NCI-H82 (cell line): ENCODE measurements at regions not wholly inside any gene's neighbourhood (a gene's known extent, or its start where the extent isn't known, plus 50 kb on each side); places are given as distances from the start of the nearest gene placed in this dataset.
"Not testable (repeated sequence)": the region's sequence is repeated elsewhere in the genome, so short reads cannot be mapped to it uniquely, and the experiment has no call there.

Experiments
- DNase-seq: peaks from one replicate; lab custom pipeline; 2025; lab: John Stamatoyannopoulos, UW

DNA sequence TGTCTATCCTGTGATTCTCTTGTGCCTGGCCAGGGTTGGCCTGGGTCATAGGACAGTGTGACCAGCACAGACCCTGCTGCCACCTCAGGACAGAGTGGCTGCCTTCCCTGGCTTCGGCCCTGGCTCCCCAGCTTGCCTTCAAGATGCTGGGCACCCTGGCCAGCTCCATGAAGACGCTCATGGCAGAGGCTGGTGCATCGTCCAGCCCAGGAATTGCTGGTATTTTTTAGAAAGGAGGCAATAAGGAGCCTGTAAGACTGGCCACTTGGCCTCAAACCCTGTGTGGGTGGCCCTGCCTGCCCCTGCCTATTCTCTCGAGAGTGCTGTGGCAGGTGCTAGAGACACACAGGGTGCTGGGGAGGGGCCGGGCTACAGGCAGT lies 70.4 kb upstream of the ACTRT2 start:
- no peak for DNase-seq

DNA sequence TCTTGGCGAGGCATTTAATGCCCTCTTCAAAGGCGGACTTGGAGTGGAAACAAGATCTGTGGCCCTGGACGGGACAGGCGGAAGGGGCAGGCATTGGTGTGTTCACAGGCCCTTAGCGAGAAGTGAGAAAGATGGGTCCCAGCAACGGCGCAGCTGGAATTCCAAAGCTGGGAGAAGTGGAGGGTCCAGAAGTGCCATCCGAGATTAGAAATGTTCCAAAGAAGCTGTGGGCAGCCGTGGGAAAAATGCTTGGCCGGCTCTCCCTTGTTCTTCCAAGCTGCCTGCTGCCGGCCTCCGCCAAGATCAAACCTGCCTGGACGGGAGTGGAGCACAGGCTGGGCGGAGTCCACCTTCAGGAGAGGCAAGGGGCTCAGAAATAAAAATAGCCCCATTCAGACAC lies 69.4 kb upstream of the ACTRT2 start:
- no peak for DNase-seq

DNA sequence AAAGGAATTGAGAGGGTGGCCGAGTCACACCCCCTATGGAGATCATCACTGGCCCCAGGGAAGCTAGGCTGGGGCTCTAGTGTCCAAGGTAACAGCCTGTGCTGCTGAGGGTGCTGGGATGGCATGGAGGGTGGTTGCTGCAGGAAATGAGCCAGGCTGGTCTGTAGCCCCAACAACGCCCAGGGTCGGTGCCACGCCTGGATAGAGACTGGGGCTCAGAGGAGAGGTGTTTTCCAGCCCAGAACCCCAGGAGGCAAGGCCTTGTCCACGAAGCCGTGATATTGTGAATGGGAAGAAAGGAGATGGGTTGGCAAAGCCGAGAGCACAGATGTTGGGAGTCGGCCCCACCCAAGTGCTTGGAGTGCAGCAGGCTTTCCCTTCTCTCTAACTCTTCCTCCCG lies 68.9 kb upstream of the ACTRT2 start:
- no peak for DNase-seq

DNA sequence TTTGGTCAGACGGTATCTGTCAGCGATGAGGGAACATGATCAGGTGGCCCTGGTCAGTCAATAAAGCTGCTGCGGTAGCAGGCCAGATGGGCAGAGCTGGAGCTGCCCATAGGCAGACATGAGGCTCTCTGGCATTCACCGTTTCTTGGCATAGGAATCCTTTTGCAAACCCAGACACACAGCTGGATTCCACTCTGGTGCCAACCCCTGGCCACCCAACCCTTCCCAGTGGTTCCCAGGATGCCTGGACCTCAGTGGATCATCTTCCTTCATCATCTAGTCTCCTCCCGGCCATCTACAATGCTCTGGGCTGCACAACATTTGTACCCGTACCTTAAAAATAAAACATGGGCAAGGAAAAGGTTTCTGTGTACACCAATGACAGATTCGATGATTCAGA lies 68.3 kb upstream of the ACTRT2 start:
- DNase-seq = no peak

DNA sequence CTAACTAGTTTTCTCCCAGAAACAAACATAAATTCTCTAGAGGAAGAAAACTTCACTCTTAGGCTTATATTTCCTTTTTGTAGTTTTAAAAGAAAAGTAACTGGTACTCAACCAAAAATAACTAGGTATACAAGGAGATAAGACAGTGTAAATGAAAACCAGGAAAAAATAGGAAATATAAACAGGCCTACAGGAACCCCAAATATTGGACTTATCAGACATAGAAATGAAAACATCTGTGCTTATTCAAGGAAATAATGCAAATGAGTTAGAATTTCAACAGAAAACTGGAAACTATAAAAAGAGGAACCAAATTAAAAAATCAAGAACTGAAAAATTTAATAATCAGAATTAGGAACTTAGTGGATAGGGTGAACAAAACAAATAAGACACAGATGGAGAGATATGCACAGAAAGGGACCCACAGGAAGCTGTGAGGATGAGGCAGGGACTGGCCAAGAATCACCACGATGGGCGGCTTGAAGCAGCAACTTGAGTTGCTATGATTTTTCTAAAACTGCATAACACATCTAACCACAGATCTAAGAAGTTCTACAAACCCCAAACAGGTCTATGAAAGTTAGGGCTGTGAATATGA lies 67.5 kb upstream of the ACTRT2 start:
- no peak for DNase-seq

DNA sequence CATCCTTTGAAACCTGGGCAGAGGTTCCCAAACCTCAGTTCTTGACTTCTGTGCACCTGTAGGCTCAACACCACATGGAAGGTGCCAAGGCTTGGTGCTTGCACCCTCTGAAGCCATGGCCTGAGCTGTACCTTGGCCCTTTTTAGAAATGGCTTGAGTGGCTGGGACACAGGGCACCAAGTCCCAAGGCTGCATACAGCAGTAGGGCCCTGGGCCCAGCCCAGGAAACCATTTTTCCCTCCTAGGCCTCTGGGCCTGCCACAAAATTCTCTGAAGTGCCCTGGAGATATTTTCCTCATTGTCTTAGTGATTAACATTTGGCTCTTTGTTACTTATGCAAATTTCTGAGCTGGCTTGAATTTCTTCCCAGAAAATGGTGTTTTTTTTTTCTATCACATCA lies 65.6 kb upstream of the ACTRT2 start:
- DNase-seq = no peak

DNA sequence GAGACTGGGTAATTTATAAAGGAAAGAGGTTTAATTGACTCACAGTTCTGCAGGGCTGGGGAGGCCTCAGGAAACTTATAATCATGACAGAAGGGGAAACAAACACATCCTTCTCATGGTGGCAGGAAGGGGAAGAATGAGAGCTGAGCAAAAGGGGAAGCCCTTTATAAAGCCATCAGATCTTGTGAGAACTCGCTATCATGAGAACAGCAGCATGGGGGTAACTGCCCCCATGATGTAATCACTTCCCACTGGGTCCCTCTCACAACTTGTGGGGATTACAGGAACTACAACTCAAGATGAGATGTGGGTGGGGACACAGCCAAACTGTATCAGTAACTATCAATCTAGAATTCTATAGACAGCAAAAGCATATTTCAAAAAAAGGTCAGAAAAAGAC lies 64.7 kb upstream of the ACTRT2 start:
- DNase-seq = no peak

DNA sequence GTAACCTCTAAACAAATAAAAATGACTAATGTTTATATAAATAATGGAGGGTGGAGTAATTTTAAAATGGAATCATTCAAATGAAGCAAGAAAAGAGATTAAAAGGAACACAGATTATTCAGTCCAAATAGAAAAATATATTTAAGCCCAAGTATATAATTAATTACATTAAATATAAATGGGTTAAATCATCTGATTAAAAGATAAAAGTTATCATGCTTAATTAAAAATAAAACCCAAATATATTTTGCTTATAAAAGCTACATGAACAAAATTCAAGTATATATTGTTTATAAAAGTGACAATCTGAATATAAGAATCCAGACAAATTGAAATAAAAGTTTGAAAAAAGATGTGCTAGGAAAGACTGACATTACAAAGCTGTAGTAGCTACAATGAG lies 63.9 kb upstream of the ACTRT2 start:
- DNase-seq = no peak

DNA sequence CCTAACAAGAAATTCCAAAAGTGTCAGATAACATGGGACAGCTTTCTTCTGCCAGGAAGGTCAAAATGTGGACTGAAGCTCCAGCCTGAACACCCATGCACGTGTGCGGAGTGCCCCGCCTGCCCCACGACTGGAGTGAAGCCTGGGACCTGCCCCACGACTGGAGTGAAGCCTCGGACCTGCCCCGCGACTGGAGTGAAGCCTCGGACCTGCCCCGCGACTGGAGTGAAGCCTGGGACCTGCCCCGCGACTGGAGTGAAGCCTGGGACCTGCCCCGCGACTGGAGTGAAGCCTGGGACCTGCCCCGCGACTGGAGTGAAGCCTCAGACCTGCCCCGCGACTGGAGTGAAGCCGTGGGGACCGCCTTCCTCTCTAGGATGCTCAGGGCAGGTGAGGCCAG lies 61.4 kb upstream of the ACTRT2 start:
- DNase-seq = not testable (repeated sequence)

DNA sequence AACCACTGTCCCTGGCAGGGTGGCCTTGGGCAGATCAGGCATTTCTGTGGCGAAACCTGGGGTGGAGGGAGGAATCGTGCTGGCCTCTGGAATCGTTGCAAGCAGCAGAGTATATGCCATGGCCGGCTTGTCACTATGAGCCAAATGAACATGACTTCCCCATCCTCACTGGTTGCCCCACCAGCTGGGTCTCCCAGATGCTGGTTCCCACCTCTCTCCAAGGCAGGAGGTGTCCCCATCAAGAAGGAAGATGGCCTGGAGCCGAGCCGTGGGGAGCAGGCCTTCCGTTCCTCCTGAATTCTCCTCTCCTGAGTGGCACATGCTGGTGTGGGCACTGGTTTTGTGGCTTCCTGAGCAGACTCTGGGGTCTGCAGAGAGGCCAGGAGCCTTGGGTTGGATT lies 60.2 kb upstream of the ACTRT2 start:
- DNase-seq = no peak

DNA sequence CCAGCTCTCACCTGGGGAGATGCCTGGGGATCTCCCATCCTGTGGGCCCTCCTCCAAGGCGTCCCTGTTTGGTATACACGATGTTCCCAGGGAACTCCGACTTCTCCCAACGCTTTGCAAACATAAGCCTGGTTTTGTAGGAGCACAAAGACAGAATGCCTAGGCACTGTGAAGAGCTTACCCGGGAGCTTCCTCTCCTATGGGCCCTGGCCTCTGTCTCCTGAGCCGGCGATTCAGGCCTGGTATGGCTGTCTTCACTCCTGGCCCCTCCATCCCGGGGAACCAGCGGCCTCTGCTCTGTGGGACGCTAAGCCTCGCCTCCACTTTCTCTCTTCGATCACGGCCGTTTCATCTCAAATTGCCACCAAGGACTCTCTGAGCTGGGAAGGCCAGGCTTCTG lies 59.6 kb upstream of the ACTRT2 start:
- no peak for DNase-seq

DNA sequence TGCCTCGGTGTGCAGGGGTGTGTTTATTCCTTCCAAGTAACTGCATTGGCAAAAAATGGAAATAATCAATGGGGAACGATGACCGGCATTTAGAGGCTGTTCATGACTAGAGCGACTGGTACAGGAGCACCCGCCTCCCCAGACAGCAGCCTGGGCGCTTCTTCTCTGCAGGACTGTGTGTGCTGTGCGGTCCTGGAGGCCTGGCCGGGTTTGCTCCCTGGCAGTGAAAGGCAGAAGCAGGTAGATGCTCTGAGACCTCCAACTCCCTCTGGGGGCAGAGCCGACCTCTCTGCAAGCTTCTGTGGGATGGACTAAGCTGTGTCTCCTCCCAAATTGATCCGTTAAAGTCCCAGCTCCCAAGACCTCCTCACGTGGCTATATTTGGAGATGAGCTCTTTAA lies 59.2 kb upstream of the ACTRT2 start:
- no peak for DNase-seq

DNA sequence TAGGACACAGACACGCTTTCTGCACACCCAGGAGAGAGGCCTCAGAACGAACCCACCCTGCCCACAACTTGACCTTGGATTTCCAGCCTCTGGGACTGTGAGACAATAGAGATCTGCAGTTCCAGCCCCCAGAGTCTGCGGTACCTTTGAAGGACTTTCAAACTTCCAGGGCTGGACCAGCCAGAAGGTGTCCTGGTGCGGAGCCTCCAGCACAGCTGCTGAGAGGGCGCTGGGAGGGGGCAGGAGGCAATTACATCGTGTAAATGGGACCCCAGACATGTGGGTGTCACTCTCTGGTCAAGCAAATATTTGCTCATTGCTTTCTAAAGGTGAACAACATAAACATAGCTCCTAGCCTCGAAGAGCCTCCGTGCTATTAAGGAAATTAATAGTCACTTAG lies 58.7 kb upstream of the ACTRT2 start:
- DNase-seq = no peak

DNA sequence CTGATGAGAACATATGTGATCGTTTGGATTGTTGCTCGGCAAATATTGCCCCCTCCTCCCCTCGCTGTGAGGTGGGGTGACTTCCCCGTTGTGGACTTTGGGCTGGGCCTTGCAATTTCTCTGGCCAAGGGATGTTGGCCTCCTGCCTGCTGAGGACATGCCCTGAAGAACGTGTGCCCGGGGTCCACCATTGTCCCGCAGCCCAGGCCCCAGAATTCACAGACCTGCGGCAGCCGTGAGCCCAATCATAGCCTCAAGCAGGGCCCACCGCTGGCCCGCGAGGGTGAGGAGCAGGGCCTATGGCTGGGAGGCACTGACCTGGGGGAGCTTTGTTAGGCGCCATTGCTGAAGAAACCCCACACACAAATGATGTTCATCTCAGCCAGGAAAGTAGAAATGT lies 58.3 kb upstream of the ACTRT2 start:
- DNase-seq = no peak

DNA sequence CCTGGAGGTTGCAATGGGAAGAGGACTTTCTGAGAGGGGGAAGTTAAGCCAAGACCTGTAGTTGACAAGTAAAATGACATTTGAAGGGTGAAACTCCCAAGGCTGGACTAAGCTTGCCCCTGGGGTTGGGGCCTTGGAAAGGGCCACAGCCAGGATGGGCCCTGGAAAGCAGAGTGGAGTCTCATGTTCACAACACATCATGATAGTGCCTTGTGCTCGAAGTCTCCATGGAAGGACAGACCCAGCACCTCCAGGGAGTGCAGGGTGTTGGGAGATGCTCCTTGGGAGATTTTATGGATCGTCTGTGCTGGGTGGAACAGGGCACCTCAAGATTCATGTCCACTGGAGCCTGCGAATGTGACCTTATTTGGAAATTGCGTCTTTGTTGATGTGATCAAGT lies 55.6 kb upstream of the ACTRT2 start:
- DNase-seq = no peak

DNA sequence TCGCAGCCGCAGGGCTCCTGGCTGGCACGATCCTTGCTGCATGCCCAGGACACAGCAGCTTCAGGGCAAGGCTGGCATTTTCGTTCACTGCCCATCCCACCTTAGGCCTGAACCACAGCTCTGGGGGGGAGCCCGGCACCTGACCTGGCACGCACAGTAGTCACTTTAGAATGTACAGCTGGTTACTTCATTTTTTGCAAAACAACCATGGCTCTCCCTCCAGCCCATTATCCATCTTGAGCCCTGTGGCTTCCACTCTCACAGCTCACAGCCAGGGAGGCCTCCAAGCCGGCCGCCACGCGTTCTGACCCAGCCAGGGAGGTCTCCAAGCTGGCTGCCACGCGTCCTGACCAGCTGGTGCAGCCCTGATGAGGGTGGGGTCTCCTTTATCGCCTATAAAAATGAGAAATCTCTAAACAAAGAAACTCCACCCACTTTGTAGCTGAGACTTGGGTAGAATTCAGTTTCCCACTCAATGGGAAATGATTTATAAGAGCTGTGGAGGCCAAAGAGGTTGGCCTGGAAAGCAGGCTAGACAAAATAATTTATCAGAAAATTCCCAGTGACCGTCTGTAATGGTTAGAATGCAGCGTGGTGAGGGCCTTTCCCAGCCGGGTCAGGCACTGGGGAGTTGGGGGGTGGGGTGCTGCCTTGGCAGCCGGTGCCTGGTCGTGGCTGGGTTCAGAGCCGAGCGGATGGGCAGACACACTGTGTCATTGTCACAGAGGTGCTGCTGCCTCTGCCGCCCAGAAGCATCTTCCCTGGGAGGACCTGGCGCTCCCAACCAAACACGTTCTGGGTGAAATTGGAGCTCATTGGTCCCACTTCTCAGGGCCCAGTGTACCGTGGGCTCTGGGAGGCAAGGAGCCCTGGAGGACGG lies 54.6 kb upstream of the ACTRT2 start:
- no peak for DNase-seq

DNA sequence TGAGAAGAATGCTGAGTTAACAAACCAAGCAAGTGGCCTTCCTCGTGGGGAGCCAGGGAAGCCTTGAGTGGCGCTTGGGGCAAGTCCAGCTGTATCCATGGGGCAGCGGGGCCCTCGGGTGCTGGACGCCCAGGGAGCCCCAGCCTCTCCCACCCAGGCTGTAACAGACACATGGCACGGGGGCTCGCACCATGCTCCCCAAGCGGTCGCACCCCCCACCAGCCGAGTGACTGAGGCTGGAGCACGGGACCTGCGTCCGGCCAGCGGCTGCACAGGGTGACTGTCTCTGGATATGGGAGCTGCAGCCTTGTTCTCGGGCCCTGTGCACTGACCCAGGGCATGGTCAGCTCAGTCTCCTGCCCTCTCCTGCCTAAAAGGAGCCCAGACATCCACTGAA lies 53.9 kb upstream of the ACTRT2 start:
- DNase-seq = no peak

DNA sequence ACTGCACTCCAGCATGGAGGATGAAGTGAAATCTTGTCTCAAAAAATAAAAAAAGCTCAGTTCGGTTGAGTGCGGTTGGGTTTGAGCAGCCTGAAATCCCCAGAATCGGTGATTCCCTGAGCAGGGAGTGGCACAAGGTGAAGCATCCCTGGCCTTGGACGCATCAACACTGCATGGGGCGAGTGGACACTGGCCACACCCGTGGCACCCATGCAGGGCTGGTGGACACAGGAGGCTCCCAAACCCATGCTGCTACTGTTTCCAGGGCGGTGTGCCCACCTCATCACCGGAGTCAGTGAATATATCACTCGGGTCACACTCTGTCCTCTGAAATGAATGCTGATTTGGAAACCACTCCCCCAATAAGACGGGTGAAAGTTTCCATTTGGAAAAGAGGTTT lies 53.4 kb upstream of the ACTRT2 start:
- no peak for DNase-seq

DNA sequence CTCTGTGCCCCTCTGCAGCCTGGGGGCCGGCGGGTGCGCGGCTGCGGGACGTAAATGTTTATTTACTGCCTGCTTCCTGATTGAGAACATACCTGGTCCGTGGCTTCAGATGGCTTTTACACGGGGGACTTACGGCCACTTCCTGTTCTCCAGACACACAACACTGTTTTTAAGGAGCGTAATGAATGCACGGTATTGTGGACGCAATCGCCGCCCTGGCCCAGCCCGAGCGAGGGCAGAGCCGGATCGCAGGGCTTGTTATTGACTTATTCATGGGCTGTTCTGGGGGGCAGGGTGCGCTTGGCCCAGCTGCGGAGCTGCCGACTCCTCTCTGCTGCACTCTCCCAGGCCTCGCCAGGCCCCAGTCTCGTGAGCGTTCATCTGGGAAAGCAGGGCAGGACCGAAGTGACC lies 52.8 kb upstream of the ACTRT2 start:
- no peak for DNase-seq

DNA sequence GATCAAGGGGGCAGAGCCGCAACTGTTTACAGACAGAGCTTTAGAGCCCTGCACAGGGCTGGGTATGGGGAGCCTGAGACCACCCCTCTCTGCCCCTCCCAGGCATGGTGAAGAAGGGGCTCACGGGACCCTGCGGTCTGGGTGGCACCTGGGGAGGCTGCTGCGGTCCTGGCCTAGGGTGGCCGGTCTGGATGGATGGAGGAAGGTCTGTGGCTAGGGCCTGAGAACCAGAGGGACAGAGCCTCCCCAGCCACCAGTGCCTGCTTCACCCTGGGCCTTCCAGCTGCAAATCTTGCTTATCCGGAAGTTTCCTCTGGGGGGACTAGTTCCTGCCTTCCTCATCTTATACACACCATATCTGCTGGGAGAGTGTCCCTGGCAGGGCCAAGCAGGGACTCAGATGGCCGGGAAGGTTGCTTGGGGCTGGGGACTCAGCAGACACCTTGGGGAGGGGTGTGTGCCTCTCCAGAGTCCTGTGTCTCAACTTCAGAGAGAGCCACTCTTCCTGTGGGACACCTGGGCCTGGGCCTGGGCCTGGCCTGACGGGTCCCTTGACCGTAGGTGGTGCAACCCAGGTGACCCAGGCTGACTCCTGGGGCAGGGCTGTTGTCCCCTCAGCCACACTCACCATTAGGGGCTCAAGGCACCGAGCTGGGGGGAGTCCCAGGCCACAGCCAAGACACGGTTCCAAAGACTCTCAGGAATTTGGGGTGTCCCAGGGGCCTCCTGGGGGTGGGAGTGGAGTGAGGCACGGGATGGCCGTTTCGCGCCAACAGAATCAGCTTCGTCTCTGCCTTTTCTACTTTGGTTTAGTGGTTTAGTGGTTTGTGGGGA lies 52.0 kb upstream of the ACTRT2 start:
- no peak for DNase-seq

DNA sequence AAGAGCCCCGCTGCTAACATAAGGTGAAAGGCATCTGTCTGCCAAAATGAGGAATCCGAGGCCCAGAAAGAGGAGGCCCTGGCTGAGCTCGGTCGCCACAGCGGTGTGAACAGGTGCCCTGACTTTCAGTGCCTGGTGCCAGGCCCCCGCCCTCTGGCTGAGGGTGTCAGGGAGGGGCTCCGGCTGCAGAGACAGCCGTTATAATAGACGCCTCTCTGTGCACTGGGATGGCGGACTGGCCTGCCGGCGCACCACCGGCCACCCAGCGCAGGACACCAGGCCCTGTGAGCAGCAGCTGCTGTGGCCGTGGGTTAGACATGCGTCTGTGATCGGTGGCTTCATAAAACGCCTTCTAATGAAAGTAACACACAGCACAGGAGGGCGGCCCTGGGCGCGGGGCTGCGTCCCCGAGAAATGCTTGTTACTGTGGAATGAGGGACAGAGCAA lies 51.4 kb upstream of the ACTRT2 start:
- no peak for DNase-seq

DNA sequence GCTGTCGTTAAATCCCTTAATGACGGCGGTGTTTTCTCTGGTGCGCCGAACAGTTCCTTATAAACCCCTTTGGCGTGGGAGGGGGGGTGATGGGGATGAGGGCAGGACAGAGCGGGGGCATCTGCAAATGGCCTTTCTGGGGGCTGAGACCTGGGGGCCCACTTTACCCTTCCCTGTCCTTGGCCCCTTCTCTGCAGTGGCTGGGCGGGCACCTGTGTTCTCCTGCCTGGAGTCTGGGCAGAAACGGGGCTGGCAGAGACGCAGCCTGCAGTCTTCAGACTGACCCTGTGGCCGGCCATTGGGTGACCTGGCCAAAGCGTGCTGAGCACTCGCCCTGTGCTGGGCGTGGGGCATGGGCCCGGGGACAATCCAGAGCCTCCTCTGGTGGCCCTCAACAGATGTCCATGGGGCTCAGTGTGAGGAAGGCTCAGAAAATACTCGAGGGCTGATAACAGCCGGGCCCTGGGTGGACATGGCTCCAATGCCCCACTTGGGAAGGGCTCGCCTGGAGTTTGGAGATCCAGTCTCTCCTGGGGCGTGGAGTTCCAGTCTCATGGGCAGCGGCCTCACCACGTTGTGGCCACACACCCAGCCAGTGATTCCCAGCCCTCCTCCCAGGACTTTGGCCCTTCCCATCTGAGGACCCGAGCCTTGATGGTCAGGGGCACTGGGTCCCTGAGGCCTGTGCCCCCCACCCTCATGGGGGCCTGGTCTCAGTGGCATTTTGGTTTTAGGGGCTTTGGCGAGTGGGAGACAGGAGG lies 50.8 kb upstream of the ACTRT2 start:
- DNase-seq = no peak
